ENCODE measurements at regions not wholly inside any gene's neighbourhood (a gene's known extent, or its start where the extent isn't known, plus 50 kb on each side); places are given as distances from the start of the nearest gene placed in this dataset.

GRCh38 chr3:177321819-177322218 is 124.5 kb upstream of the TBL1XR1 start:
- Histone ChIP-seq H3K9me3 (ENCODE audit: low read length) (no peaks in the 10 kb centered on the region), H3K4me3 (ENCODE audit: low read length) (no peak overlapping the region), H3K9me2 (ENCODE audit: insufficient read depth, low read length) (no peaks in the 10 kb centered on the region), H3K27me3 (ENCODE audit: insufficient read depth, low read depth, low read length) (no peaks in the 10 kb centered on the region), H3K27ac (ENCODE audit: low read length) (peak overlapping the region; percentile 70), H3K4me2 (ENCODE audit: low read length) (no peak overlapping the region), H3F3A (ENCODE audit: insufficient read depth, low read length, poor library complexity, severe bottlenecking) (no peaks in the 10 kb centered on the region), H3K36me3 (ENCODE audit: insufficient read depth, low read length) (no peaks in the 10 kb centered on the region), H4K20me1 (ENCODE audit: insufficient read depth) (no peaks in the 10 kb centered on the region), H3K9ac (ENCODE audit: low read length) (no peak overlapping the region), H2AFZ (ENCODE audit: low read depth, low read length) (no peak overlapping the region), H3K79me2 (replicated peaks; ENCODE audit: insufficient read depth, low read length) (no peaks in the 10 kb centered on the region)
- no peak for TF ChIP-seq REST (IDR thresholded peaks at IDR 0.05; ENCODE audit: borderline replicate concordance)
- no peak for TF ChIP-seq SMC3 (conservative IDR thresholded peaks at IDR 0.05; ENCODE audit: poor library complexity)
- TF ChIP-seq MXI1 (conservative IDR thresholded peaks at IDR 0.05; ENCODE audit: poor library complexity, severe bottlenecking): no peak
- TF ChIP-seq, protein P1, sequence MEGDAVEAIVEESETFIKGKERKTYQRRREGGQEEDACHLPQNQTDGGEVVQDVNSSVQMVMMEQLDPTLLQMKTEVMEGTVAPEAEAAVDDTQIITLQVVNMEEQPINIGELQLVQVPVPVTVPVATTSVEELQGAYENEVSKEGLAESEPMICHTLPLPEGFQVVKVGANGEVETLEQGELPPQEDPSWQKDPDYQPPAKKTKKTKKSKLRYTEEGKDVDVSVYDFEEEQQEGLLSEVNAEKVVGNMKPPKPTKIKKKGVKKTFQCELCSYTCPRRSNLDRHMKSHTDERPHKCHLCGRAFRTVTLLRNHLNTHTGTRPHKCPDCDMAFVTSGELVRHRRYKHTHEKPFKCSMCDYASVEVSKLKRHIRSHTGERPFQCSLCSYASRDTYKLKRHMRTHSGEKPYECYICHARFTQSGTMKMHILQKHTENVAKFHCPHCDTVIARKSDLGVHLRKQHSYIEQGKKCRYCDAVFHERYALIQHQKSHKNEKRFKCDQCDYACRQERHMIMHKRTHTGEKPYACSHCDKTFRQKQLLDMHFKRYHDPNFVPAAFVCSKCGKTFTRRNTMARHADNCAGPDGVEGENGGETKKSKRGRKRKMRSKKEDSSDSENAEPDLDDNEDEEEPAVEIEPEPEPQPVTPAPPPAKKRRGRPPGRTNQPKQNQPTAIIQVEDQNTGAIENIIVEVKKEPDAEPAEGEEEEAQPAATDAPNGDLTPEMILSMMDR (IDR thresholded peaks at IDR 0.05; ENCODE audit: poor library complexity, severe bottlenecking): no peak

DNA sequence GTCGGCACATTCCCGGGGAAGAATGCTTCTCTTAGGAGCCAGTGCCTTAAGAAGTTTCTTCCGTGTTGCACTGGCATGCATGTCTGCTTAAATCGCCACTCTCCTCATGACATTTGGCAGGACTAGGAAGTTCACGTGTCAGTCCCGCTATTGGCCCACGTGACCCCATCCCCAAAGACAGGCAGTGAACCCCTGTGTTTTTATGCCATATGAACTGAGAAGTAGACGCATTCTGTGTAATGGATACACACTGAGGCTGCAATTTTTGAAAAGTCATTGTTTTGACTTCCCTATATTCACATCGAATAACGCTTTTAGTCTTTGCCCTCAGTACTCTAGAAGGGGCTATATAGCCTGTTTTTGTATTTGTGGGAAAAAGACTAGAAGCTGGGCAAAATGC is 125.6 kb upstream of the TBL1XR1 start:
- no peaks in the 10 kb centered on the region for H3K9me2 ChIP-seq (ENCODE audit: insufficient read depth, low read length)
- no peaks in the 10 kb centered on the region for H3K36me3 ChIP-seq (ENCODE audit: insufficient read depth, low read length)
- H4K20me1 ChIP-seq (ENCODE audit: insufficient read depth): no peaks in the 10 kb centered on the region
- no peaks in the 10 kb centered on the region for H3K79me2 ChIP-seq (replicated peaks; ENCODE audit: insufficient read depth, low read length)
- no peak overlapping the region for H3K9ac ChIP-seq (ENCODE audit: low read length)
- no peaks in the 10 kb centered on the region for H3F3A ChIP-seq (ENCODE audit: insufficient read depth, low read length, poor library complexity, severe bottlenecking)
- H3K27me3 ChIP-seq (ENCODE audit: insufficient read depth, low read depth, low read length): no peaks in the 10 kb centered on the region
- TF ChIP-seq, protein P1 (IDR thresholded peaks at IDR 0.05; ENCODE audit: poor library complexity, severe bottlenecking): no peak
- TF ChIP-seq EP300 (conservative IDR thresholded peaks at IDR 0.05; ENCODE audit: poor library complexity, severe bottlenecking) (no peak), POLR2AphosphoS5 (IDR thresholded peaks at IDR 0.05) (no peak), SMC3 (conservative IDR thresholded peaks at IDR 0.05; ENCODE audit: poor library complexity) (no peak), MXI1 (conservative IDR thresholded peaks at IDR 0.05; ENCODE audit: poor library complexity, severe bottlenecking) (no peak), EZH2 (IDR thresholded peaks at IDR 0.05; ENCODE audit: borderline replicate concordance, insufficient read depth, low read length, poor library complexity, severe bottlenecking) (no peak), RAD21 (conservative IDR thresholded peaks at IDR 0.05) (no peak), REST (IDR thresholded peaks at IDR 0.05; ENCODE audit: borderline replicate concordance) (no peak), TAF1 (IDR thresholded peaks at IDR 0.05; ENCODE audit: low read depth) (no peak)
- no peak overlapping the region for H3K27ac ChIP-seq (ENCODE audit: low read length)
- H2AFZ ChIP-seq (ENCODE audit: low read depth, low read length): no peak overlapping the region
- H3K9me3 ChIP-seq (ENCODE audit: low read length): no peaks in the 10 kb centered on the region
- H3K4me2 ChIP-seq (ENCODE audit: low read length): no peak overlapping the region
- H3K4me3 ChIP-seq (ENCODE audit: low read length): no peak overlapping the region

Data from neural cell (in vitro differentiated cells).